ENCODE measurements at regions not wholly inside any gene's neighbourhood (a gene's known extent, or its start where the extent isn't known, plus 50 kb on each side); places are given as distances from the start of the nearest gene placed in this dataset.

DNA sequence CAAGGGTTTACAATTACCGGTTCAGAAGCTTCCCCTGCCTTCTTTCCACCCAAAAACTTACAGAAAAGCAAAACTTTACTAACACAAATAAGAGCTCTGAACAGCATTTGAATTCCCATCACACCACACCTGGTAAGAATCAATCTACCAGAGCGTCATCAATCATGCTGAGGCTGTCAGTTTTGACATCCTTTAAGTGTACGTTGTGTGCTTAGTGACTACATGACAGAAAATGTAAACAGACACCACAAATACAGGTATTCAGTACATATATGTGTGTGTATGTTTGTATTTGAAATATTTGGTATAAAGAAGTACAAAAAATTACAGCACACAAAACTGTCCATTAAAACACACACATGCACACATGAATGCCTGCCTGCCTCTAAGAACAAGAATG lies 523.5 kb downstream of the TMEM182 start:
- 88 to 89% methylated on average over 1 to 3 of the region's 3 CpGs for WGBS, 2 experiments (ENCODE audit: insufficient coverage in 1 of 2, insufficient read length in 1 of 2)
- no peak overlapping the region for H3K9ac ChIP-seq (ENCODE audit: extremely low read depth, low read length, poor library complexity, severe bottlenecking)
- H3K4me1 ChIP-seq (ENCODE audit: control insufficient read depth, insufficient read depth, low read length): no peaks in the 10 kb centered on the region
- Mint-ChIP-seq H3K9me3 (no peaks in the 10 kb centered on the region), H3K27ac (no peak overlapping the region), H3K36me3 (ENCODE audit: low read depth) (no peaks in the 10 kb centered on the region), H3K4me1 (peaks cover 14% of the 10 kb centered on the region), H3K27me3 (ENCODE audit: insufficient read depth) (no peaks in the 10 kb centered on the region), H3K4me3 (no peak overlapping the region)
- H3K4me3 ChIP-seq (ENCODE audit: low read length): no peak overlapping the region
- DNase-seq: no peak
- H3K27ac ChIP-seq (ENCODE audit: low read depth, low read length): no peak overlapping the region
- TF ChIP-seq CTCF (conservative IDR thresholded peaks at IDR 0.05): no peak
- no peaks in the 10 kb centered on the region for H3K27me3 ChIP-seq (ENCODE audit: control insufficient read depth, insufficient read depth, low read length, poor library complexity, severe bottlenecking)
- no peaks in the 10 kb centered on the region for H3K36me3 ChIP-seq (ENCODE audit: control insufficient read depth, insufficient read depth, low read length)
- H3K9me3 ChIP-seq (ENCODE audit: control insufficient read depth, low read length): no peaks in the 10 kb centered on the region

DNA sequence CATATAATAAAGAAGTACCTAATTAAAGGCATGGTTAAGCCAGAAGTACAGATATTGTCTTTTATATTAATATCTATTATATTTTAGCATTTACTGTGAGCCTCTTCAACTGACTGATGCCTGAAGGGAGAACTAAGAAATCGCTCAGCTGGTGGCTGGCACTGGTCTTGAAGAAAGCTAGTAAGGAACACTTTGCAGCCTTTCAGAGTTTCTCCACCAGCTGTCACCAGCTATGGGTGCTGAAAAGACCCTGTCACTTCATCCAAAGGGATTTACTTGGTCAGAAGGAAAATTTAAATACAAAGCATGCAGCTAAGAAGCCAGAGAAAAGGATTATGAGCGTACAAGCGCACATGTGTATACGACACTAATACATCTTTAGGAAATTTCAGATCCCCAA lies 525.9 kb downstream of the TMEM182 start:
- TF ChIP-seq CTCF (conservative IDR thresholded peaks at IDR 0.05): no peak
- no peaks in the 10 kb centered on the region for H3K27me3 ChIP-seq (ENCODE audit: control insufficient read depth, insufficient read depth, low read length, poor library complexity, severe bottlenecking)
- peaks cover under 1% of the 10 kb centered on the region for H3K4me1 ChIP-seq (ENCODE audit: control insufficient read depth, insufficient read depth, low read length)
- no peaks in the 10 kb centered on the region for H3K9me3 Mint-ChIP-seq
- H3K36me3 Mint-ChIP-seq (ENCODE audit: low read depth): no peaks in the 10 kb centered on the region
- H3K4me3 ChIP-seq (ENCODE audit: low read length): no peak overlapping the region
- H3K9ac ChIP-seq (ENCODE audit: extremely low read depth, low read length, poor library complexity, severe bottlenecking): no peak overlapping the region
- no peak overlapping the region for H3K27ac Mint-ChIP-seq
- peak overlapping the region; percentile 16 for H3K27ac ChIP-seq (ENCODE audit: low read depth, low read length)
- no peaks in the 10 kb centered on the region for H3K36me3 ChIP-seq (ENCODE audit: control insufficient read depth, insufficient read depth, low read length)
- no peaks in the 10 kb centered on the region for H3K9me3 ChIP-seq (ENCODE audit: control insufficient read depth, low read length)
- no peak overlapping the region for H3K4me3 Mint-ChIP-seq
- no peaks in the 10 kb centered on the region for H3K27me3 Mint-ChIP-seq (ENCODE audit: insufficient read depth)
- DNase-seq: no peak
- peaks cover 19% of the 10 kb centered on the region for H3K4me1 Mint-ChIP-seq
- 95 to 100% methylated on average over 1 to 4 of the region's 4 CpGs for WGBS, 2 experiments (ENCODE audit: insufficient coverage in 1 of 2, insufficient read length in 1 of 2)

DNA sequence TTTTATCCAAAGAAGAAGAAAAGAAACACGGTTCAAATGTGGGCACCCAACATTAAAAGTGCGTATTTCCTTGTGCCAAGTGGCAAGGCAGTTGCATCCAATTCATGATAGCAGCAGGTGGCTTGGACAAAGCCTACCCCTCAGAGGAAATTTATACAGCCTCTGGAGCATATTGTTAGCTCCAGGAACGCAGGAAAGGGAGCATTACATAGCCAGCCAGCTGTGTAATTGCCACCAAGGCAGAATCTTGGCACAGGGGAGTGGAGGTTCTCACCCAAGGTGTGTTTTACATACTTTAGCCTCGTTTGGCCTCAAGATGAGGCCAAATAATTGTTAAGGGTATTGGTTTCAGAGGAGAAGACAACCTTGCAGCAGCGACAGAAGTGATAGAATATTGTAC lies 526.9 kb downstream of the TMEM182 start:
- whole genome bisulfite sequencing, 2 experiments (ENCODE audit: insufficient coverage in 1 of 2, insufficient read length in 1 of 2): 78 to 81% methylated on average over 4 to 5 of the region's 5 CpGs
- H3K9me3 Mint-ChIP-seq: no peaks in the 10 kb centered on the region
- no peaks in the 10 kb centered on the region for H3K27me3 Mint-ChIP-seq (ENCODE audit: insufficient read depth)

More for the DNA sequence above, 526.9 kb downstream of the TMEM182 start:
- Histone ChIP-seq H3K27ac (ENCODE audit: low read depth, low read length) (peak overlapping the region; percentile 33), H3K9ac (ENCODE audit: extremely low read depth, low read length, poor library complexity, severe bottlenecking) (no peak overlapping the region), H3K36me3 (ENCODE audit: control insufficient read depth, insufficient read depth, low read length) (no peaks in the 10 kb centered on the region), H3K27me3 (ENCODE audit: control insufficient read depth, insufficient read depth, low read length, poor library complexity, severe bottlenecking) (no peaks in the 10 kb centered on the region), H3K4me1 (ENCODE audit: control insufficient read depth, insufficient read depth, low read length) (peaks cover 5% of the 10 kb centered on the region), H3K4me3 (ENCODE audit: low read length) (no peak overlapping the region), H3K9me3 (ENCODE audit: control insufficient read depth, low read length) (no peaks in the 10 kb centered on the region)
- TF ChIP-seq CTCF (conservative IDR thresholded peaks at IDR 0.05): no peak
- peaks cover 28% of the 10 kb centered on the region for H3K4me1 Mint-ChIP-seq
- DNase-seq: no peak
- no peaks in the 10 kb centered on the region for H3K36me3 Mint-ChIP-seq (ENCODE audit: low read depth)
- no peak overlapping the region for H3K4me3 Mint-ChIP-seq
- H3K27ac Mint-ChIP-seq: no peak overlapping the region

All from endodermal cell (in vitro differentiated cells).